Breast epithelium (tissue), 4 donors: ENCODE measurements at regions not wholly inside any gene's neighbourhood (a gene's known extent, or its start where the extent isn't known, plus 50 kb on each side); places are given as distances from the start of the nearest gene placed in this dataset.

ENCODE experiments used
- DNase-seq, 2 donors: peaks; one replicate each; pipeline ENCODE4 v3.0.0-alpha.2; 2019; ENCODE audit warnings: low spot score in 2 of 2
- H3K27ac ChIP-seq, 2 donors: fragments of 200-600 bp; sonication (generic) in 1 of 2; one replicate each; pipeline ENCODE4 v1.5.1; 2016 to 2019; ENCODE audit warnings: mild to moderate bottlenecking in 1 of 2
- H3K27me3 ChIP-seq, 2 donors: fragments of 200-600 bp; sonication (generic) in 1 of 2; one replicate each; pipeline versions ENCODE4 v1.5.1 to v1.6.0; 2017 to 2019; ENCODE audit warnings: control low read depth in 1 of 2, mild to moderate bottlenecking in 1 of 2
- H3K36me3 ChIP-seq: fragments of 200-600 bp; one replicate; pipeline ENCODE4 v1.5.1; 2019
- H3K4me1 ChIP-seq, 2 donors: fragments of 200-600 bp; sonication (generic); one replicate each; pipeline ENCODE4 v1.5.1; 2016 to 2019; ENCODE audit warnings: control low read depth in 1 of 2
- H3K4me3 ChIP-seq, 3 donors: fragments of 200-600 bp; sonication (generic); 1 replicate in 2 of 3; 2 replicates in 1 of 3; pipeline ENCODE4 v1.5.1; 2016 to 2019; ENCODE audit warnings: mild to moderate bottlenecking in 3 of 3, moderate library complexity in 2 of 3
- H3K9me3 ChIP-seq, 2 donors: fragments of 200-600 bp; sonication (generic) in 1 of 2; one replicate each; pipeline ENCODE4 v1.5.1; 2016 to 2019; ENCODE audit warnings: control low read depth in 1 of 2
- CTCF ChIP-seq, 3 donors: fragments of 450-650 bp; IDR thresholded peaks; one replicate each; pipeline ENCODE4 v1.5.1; 2016 to 2017; ENCODE audit warnings: antibody characterized with exemption in 3 of 3, mild to moderate bottlenecking in 3 of 3, moderate library complexity in 3 of 3
- POLR2A ChIP-seq: fragments of 450-650 bp; IDR thresholded peaks from one replicate; pipeline ENCODE4 v1.6.1; 2016; ENCODE audit warnings: antibody characterized with exemption, mild to moderate bottlenecking, moderate library complexity
- POLR2AphosphoS5 ChIP-seq, 3 donors: sonication (generic); formaldehyde crosslinking; IDR thresholded peaks; one replicate each; pipeline ENCODE4 v1.6.1; 2017; ENCODE audit warnings: antibody characterized with exemption in 3 of 3
- intact Hi-C: fragments of 100-400 bp; cut with DNase I; formaldehyde crosslinking; loops from one replicate; pipeline ENCODE4 v1.15.1; 2023; ENCODE audit warnings: low total_unique reads

GRCh38 chr14:48378541-48378940 is 703.1 kb upstream of the MDGA2 start:
- no peak for TF ChIP-seq CTCF (IDR thresholded peaks at IDR 0.05)
- no peak for TF ChIP-seq POLR2A
- TF ChIP-seq POLR2AphosphoS5 (IDR thresholded peaks at IDR 0.05) = no peak
- H3K27me3 ChIP-seq = no peaks in the 10 kb centered on the region
- intact Hi-C loops = no loop called here
- H3K4me3 ChIP-seq = no peak overlapping the region
- no peak for DNase-seq
- H3K9me3 ChIP-seq = no peaks in the 10 kb centered on the region
- no peaks in the 10 kb centered on the region for H3K4me1 ChIP-seq
- no peaks in the 10 kb centered on the region for H3K36me3 ChIP-seq
- H3K27ac ChIP-seq = no peak overlapping the region

- TF ChIP-seq POLR2A (no peak), POLR2AphosphoS5 (IDR thresholded peaks at IDR 0.05) (no peak), CTCF (IDR thresholded peaks at IDR 0.05) (no peak)
- intact Hi-C loops = no loop called here
- no peak overlapping the region for H3K27ac ChIP-seq
These were observed 698.6 kb upstream of the MDGA2 start for GRCh38 chr14:48373981-48374380.

GRCh38 chr14:48350971-48351370 is 675.6 kb upstream of the MDGA2 start:
- TF ChIP-seq POLR2AphosphoS5 (IDR thresholded peaks at IDR 0.05) (no peak), POLR2A (no peak), CTCF (IDR thresholded peaks at IDR 0.05) (no peak)
- intact Hi-C loops = no loop called here

More at GRCh38 chr14:48373981-48374380, 698.6 kb upstream of the MDGA2 start:
- Histone ChIP-seq H3K27me3 (no peaks in the 10 kb centered on the region), H3K4me3 (no peak overlapping the region), H3K9me3 (no peaks in the 10 kb centered on the region), H3K36me3 (no peaks in the 10 kb centered on the region), H3K4me1 (no peaks in the 10 kb centered on the region)
- DNase-seq = no peak

GRCh38 chr14:48349689-48350088 is 674.3 kb upstream of the MDGA2 start:
- H3K4me3 ChIP-seq = no peak overlapping the region
- no peaks in the 10 kb centered on the region for H3K36me3 ChIP-seq
- DNase-seq = no peak
- no peaks in the 10 kb centered on the region for H3K4me1 ChIP-seq
- intact Hi-C loops = no loop called here
- H3K9me3 ChIP-seq = no peaks in the 10 kb centered on the region
- no peaks in the 10 kb centered on the region for H3K27me3 ChIP-seq
- no peak overlapping the region for H3K27ac ChIP-seq
- TF ChIP-seq CTCF (IDR thresholded peaks at IDR 0.05) (no peak), POLR2A (no peak), POLR2AphosphoS5 (IDR thresholded peaks at IDR 0.05) (no peak)

More at GRCh38 chr14:48350971-48351370, 675.6 kb upstream of the MDGA2 start:
- DNase-seq = no peak
- Histone ChIP-seq H3K9me3 (no peaks in the 10 kb centered on the region), H3K4me3 (no peak overlapping the region), H3K27me3 (no peaks in the 10 kb centered on the region), H3K4me1 (no peaks in the 10 kb centered on the region), H3K36me3 (no peaks in the 10 kb centered on the region), H3K27ac (no peak overlapping the region)

DNA sequence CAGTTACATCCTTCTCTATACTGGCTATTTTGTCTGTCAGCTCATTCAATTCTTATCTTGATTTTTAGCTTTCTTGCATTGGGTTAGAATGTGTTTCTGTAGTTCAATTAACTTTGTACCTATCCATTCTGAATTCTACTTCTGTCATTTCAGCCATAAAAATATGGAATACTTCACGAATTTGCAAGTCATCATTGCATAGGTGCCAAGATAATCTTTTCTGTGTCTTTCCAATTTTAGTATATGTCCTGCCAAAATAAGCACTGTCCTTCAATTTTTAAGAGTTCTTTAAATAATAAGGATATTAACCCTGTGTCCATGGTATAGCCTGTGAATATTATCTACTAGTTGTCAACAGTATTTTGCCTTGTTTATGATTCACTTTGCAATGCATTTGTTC is 665.7 kb upstream of the MDGA2 start:
- no peak for TF ChIP-seq POLR2AphosphoS5 (IDR thresholded peaks at IDR 0.05)
- TF ChIP-seq CTCF (IDR thresholded peaks at IDR 0.05) = no peak
- TF ChIP-seq POLR2A = no peak
- Histone ChIP-seq H3K27me3 (no peaks in the 10 kb centered on the region), H3K9me3 (no peaks in the 10 kb centered on the region)

More for the DNA sequence above, 665.7 kb upstream of the MDGA2 start:
- H3K36me3 ChIP-seq = no peaks in the 10 kb centered on the region
- H3K4me1 ChIP-seq = no peaks in the 10 kb centered on the region
- DNase-seq = no peak
- no peak overlapping the region for H3K27ac ChIP-seq
- intact Hi-C loops = no loop called here
- no peak overlapping the region for H3K4me3 ChIP-seq
